A673 (cell line): ENCODE measurements at regions not wholly inside any gene's neighbourhood (a gene's known extent, or its start where the extent isn't known, plus 50 kb on each side); places are given as distances from the start of the nearest gene placed in this dataset.

ENCODE experiments used
- CTCF ChIP-seq: fragments of 300-800, 200-600 bp; sonication (generic); conservative IDR thresholded peaks from 2 replicates; pipeline ENCODE4 v1.5.1; 2017; ENCODE audit warnings: low read depth, mild to moderate bottlenecking, antibody characterized with exemption, low read length, moderate library complexity, mixed read lengths
- EZH2 ChIP-seq: fragments of 200-600 bp; sonication (generic); IDR thresholded peaks from 2 replicates; pipeline ENCODE4 v1.6.1; 2017; ENCODE audit warnings: borderline replicate concordance, low read depth, mild to moderate bottlenecking, mixed read lengths, antibody characterized with exemption, low read length; ENCODE audit not compliant: poor library complexity, severe bottlenecking

DNA sequence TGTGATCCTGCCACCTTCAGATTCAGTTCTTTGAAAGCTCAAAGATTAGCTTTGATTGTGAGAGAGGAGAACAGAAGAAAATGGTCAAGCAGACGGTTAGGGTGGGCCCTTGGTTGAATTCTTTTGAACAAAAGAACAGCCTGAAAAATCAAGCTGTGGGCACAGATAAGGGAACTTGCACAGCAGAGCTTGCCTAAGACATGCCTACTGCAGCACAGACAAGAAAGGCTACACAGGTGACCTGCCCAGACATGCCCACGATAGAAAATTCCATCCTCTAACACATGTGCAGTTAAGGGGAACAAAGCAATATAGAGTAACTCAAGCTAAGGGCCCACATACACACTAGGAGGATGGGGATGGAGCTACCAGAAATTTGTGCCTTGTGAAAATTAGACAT, 512.5 kb upstream of the LRRC7 start:
- no peak for TF ChIP-seq EZH2
- TF ChIP-seq CTCF = no peak
